Neural cell (in vitro differentiated cells): ENCODE measurements at regions not wholly inside any gene's neighbourhood (a gene's known extent, or its start where the extent isn't known, plus 50 kb on each side); places are given as distances from the start of the nearest gene placed in this dataset.
"Not testable (repeated sequence)": the region's sequence is repeated elsewhere in the genome, so short reads cannot be mapped to it uniquely, and the experiment has no call there.

Source experiments
- H2AFZ ChIP-seq: fragments of 200-600, 300-800 bp; sonication (generic), shearing (Covaris generic); 2 replicates; pipeline ENCODE4 v1.6.0; 2014; ENCODE audit warnings: low read depth, mild to moderate bottlenecking, antibody characterized with exemption, low read length, moderate library complexity
- H3F3A ChIP-seq: fragments of 200-600 bp; shearing (Covaris generic); 2 replicates; pipeline ENCODE4 v1.6.1; 2016; ENCODE audit warnings: mild to moderate bottlenecking, moderate library complexity, mixed read lengths, antibody characterized with exemption, low read length; ENCODE audit not compliant: insufficient read depth, poor library complexity, severe bottlenecking
- H3K27ac ChIP-seq: fragments of 200-600, 300-800 bp; sonication (generic), shearing (Covaris generic); 2 replicates; pipeline ENCODE4 v1.5.1; 2014; ENCODE audit warnings: mild to moderate bottlenecking, low read length, moderate library complexity
- H3K27me3 ChIP-seq: fragments of 300-800, 200-600 bp; sonication (generic), shearing (Covaris generic); 2 replicates; pipeline ENCODE4 v1.6.0; 2014; ENCODE audit warnings: mild to moderate bottlenecking, low read depth, low read length, moderate library complexity; ENCODE audit not compliant: insufficient read depth
- H3K36me3 ChIP-seq: fragments of 300-800, 200-600 bp; sonication (generic), shearing (Covaris generic); 2 replicates; pipeline ENCODE4 v1.5.1; 2014; ENCODE audit warnings: mild to moderate bottlenecking, antibody characterized with exemption, low read length, moderate library complexity; ENCODE audit not compliant: insufficient read depth
- H3K4me2 ChIP-seq: fragments of 300-800, 200-600 bp; sonication (generic), shearing (Covaris generic); 2 replicates; pipeline ENCODE4 v1.6.0; 2014; ENCODE audit warnings: mild to moderate bottlenecking, low read length
- H3K4me3 ChIP-seq: fragments of 300-800, 200-600 bp; sonication (generic), shearing (Covaris generic); 2 replicates; pipeline ENCODE4 v1.5.1; 2014; ENCODE audit warnings: mild to moderate bottlenecking, low read length, moderate library complexity
- H3K79me2 ChIP-seq: fragments of 200-600 bp; shearing (Covaris generic); replicated peaks from 2 replicates; pipeline ENCODE4 v1.6.0; 2014; ENCODE audit warnings: mild to moderate bottlenecking, low read length, moderate library complexity; ENCODE audit not compliant: insufficient read depth
- H3K9ac ChIP-seq: fragments of 300-800, 200-600 bp; sonication (generic), shearing (Covaris generic); 2 replicates; pipeline ENCODE4 v1.6.1; 2016; ENCODE audit warnings: mild to moderate bottlenecking, low read length, mixed read lengths
- H3K9me2 ChIP-seq: fragments of 200-600 bp; shearing (Covaris generic); 2 replicates; pipeline ENCODE4 v1.6.1; 2016; ENCODE audit warnings: mild to moderate bottlenecking, low read length, mixed read lengths; ENCODE audit not compliant: insufficient read depth
- H3K9me3 ChIP-seq: fragments of 200-600, 300-800 bp; sonication (generic), shearing (Covaris generic); 2 replicates; pipeline ENCODE4 v1.6.1; 2016; ENCODE audit warnings: mild to moderate bottlenecking, mixed run types, low read length, moderate library complexity, mixed read lengths
- H4K20me1 ChIP-seq: fragments of 200-600 bp; shearing (Covaris generic); 2 replicates; pipeline ENCODE4 v1.6.1; 2016; ENCODE audit warnings: mild to moderate bottlenecking, mixed run types; ENCODE audit not compliant: insufficient read depth
- POLR2AphosphoS5 ChIP-seq: IDR thresholded peaks from 2 replicates; pipeline ENCODE4 v1.6.1; 2012

DNA sequence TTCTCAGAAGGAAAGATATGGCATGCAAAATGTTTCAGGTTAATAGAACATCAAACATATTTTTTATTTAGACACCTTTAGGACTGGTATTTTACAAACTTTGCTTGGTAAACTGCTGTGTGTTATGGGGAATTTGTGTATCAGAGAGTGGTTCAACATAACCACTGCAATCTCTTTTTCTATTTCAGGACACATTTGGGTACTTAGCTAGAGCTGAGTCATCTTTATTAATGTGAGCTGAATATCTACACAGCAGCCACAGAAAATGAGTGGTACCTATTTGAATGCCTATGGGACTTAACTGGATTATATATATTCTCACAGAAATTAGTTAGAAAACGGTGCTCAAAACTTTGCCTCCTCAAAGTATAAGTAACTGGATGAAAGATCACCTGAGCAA is 179.8 kb downstream of the SPDYE17 start:
- H3K27ac ChIP-seq, H3K4me2 ChIP-seq, H3K9me3 ChIP-seq, H4K20me1 ChIP-seq, H3K9ac ChIP-seq, H3K79me2 ChIP-seq, H2AFZ ChIP-seq, H3K9me2 ChIP-seq, H3K4me3 ChIP-seq, H3F3A ChIP-seq, H3K36me3 ChIP-seq, H3K27me3 ChIP-seq: not testable (repeated sequence)

GRCh38 chr7:76851617-76852016 is 180.5 kb downstream of the SPDYE17 start:
- not testable (repeated sequence) for H3K4me3 ChIP-seq, H3K27ac ChIP-seq, H3K9me3 ChIP-seq, H3K36me3 ChIP-seq, H3K4me2 ChIP-seq, H3K9ac ChIP-seq, H2AFZ ChIP-seq, H3F3A ChIP-seq, H4K20me1 ChIP-seq, H3K79me2 ChIP-seq, H3K9me2 ChIP-seq, H3K27me3 ChIP-seq

DNA sequence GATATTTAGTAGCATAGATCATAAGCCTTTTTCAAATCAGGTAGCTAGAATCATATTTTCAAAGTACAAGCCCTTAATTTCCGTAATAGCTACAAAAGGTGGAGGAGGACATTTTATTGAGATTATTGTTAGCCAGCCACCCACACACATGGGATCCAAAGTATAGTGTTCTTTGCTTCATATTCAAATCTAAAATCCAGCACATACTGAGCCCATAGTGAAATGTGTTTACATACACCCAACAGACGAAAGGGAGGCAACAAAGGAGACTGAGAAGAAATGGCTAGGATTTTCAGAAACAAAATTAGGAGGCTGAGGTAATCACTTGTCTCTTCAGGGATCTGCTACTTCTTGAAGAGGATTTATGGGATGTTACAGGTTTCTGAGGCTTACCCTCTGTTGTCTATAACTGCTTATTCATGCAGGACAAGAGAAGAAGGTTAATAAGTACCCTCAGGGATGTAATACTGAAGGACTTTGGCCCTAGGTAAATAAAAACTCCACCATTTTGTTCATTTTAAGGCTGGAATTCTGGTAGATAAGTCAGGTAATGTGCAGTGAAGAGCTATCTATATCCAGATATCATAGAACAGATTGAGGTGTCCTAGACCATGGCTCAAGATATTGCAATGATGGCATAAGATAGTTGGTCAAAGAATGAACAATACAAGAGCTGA is 182.1 kb downstream of the SPDYE17 start:
- H3K4me3 ChIP-seq, H3K36me3 ChIP-seq, H3K27ac ChIP-seq, H3F3A ChIP-seq, H3K27me3 ChIP-seq, H3K9ac ChIP-seq, H3K9me3 ChIP-seq, H3K9me2 ChIP-seq, H3K79me2 ChIP-seq, H4K20me1 ChIP-seq, H2AFZ ChIP-seq, H3K4me2 ChIP-seq: not testable (repeated sequence)

DNA sequence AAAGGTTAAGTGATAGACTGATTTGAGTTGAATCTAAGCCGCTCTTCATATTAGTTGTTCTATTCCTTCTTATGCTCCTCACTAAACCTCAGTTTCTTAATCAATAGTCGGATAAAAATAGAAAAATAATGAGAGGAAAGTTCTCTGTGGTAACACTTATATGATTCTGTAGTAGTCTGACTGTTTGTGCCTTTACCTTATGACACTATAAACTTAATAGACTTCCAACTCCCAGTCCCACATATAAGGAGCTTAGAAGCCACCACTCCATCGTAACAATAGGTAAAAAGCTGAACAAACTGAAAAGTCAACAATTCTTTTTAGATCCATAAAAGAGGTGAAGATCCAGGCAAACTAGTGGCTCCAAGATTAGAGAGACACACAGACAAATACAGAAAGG is 192.3 kb downstream of the SPDYE17 start:
- H3K9me2 ChIP-seq, H3K27me3 ChIP-seq, H3K9ac ChIP-seq, H3K79me2 ChIP-seq, H3F3A ChIP-seq, H3K36me3 ChIP-seq, H2AFZ ChIP-seq, H3K9me3 ChIP-seq, H3K4me2 ChIP-seq, H3K4me3 ChIP-seq, H4K20me1 ChIP-seq: not testable (repeated sequence)
- H3K27ac ChIP-seq = peak overlapping the region; percentile 28

- H3K9me2 ChIP-seq = not testable (repeated sequence)
These were observed 192.9 kb downstream of the SPDYE17 start for GRCh38 chr7:76839214-76839613.

DNA sequence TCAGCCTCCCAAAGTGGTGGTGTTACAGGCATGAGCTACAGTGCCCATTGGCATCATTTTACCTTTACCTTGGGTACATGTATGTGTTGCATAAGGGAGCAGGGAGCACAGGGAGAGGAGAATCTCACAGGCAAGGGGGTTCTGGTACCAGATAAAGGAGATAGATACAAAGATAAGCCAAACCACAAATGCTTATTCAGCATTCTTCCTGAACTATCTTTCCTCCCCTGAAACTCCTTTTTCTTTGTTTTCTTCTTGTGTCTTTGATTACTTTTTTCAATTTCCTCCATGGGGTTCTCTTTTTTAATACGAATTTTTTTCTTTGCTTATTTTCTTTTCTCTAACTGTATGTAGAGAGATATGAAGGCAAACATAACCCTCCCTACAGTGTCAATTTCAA is 193.8 kb downstream of the SPDYE17 start:
- H3K9ac ChIP-seq, H4K20me1 ChIP-seq, H3K36me3 ChIP-seq: not testable (repeated sequence)

More at GRCh38 chr7:76839214-76839613, 192.9 kb downstream of the SPDYE17 start:
- not testable (repeated sequence) for H3K27me3 ChIP-seq, H2AFZ ChIP-seq, H3K4me3 ChIP-seq, H3F3A ChIP-seq, H3K79me2 ChIP-seq, H3K36me3 ChIP-seq, H3K9me3 ChIP-seq, H3K4me2 ChIP-seq, H3K9ac ChIP-seq, H4K20me1 ChIP-seq
- peak; percentile 48 for TF ChIP-seq POLR2AphosphoS5
- H3K27ac ChIP-seq = peak overlapping the region; percentile 28

DNA sequence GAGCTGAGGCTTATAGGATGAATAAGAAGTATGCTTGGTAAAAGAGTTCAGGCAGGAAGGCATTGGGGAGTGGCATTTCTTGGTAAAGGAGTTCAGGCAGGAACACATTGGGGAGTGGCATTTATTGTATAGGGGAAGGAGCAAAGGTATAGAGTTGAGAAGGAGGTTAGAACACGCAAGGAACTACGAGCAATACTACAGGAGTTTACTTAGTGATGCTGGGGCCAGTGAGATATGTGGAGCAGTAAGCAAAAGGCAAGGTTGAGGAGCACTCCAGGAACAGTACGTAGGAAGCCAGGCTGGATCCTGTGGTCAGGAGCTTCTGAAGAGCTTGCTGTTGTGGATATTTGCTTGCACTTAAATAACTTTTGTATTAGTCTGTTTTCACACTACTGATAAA is 202.2 kb upstream of the POMZP3 start:
- H3K9me2 ChIP-seq, H3F3A ChIP-seq, H3K36me3 ChIP-seq, H3K79me2 ChIP-seq, H3K27ac ChIP-seq, H3K9ac ChIP-seq, H3K27me3 ChIP-seq, H3K4me3 ChIP-seq, H2AFZ ChIP-seq, H4K20me1 ChIP-seq, H3K9me3 ChIP-seq, H3K4me2 ChIP-seq: not testable (repeated sequence)

More for the DNA sequence above, 193.8 kb downstream of the SPDYE17 start:
- H3K4me3 ChIP-seq, H3K27ac ChIP-seq, H3K79me2 ChIP-seq, H3K4me2 ChIP-seq, H3K27me3 ChIP-seq, H3F3A ChIP-seq, H3K9me3 ChIP-seq, H3K9me2 ChIP-seq, H2AFZ ChIP-seq: not testable (repeated sequence)
